Bronchial epithelial cell (primary cell): ENCODE measurements at regions not wholly inside any gene's neighbourhood (a gene's known extent, or its start where the extent isn't known, plus 50 kb on each side); places are given as distances from the start of the nearest gene placed in this dataset.

Experiments used
- DNase-seq: peaks from one replicate; pipeline ENCODE4 v3.0.0-alpha.2; 2010; ENCODE audit warnings: low read depth
- FAIRE-seq: peaks from 2 replicates; lab custom pipeline; 2011; peaks lifted over from hg19 to GRCh38; lab: Jason Lieb, UNC
- H3K27me3 ChIP-seq: 2 replicates; pipeline ENCODE4 v1.5.1; 2011; ENCODE audit warnings: low read length; ENCODE audit not compliant: control insufficient read depth, insufficient read depth
- H3K36me3 ChIP-seq: 2 replicates; pipeline ENCODE4 v1.5.1; 2011; ENCODE audit warnings: low read length; ENCODE audit not compliant: control insufficient read depth, insufficient read depth
- H3K4me3 ChIP-seq: 2 replicates; pipeline ENCODE4 v1.5.1; 2011; ENCODE audit warnings: mild to moderate bottlenecking, low read depth, low read length, control low read depth
- CTCF ChIP-seq: IDR thresholded peaks from 2 replicates; pipeline ENCODE4 v1.5.1; 2011; ENCODE audit warnings: mild to moderate bottlenecking, moderate library complexity, low read length, control low read depth, inconsistent platforms; ENCODE audit not compliant: insufficient read depth, severe bottlenecking

DNA sequence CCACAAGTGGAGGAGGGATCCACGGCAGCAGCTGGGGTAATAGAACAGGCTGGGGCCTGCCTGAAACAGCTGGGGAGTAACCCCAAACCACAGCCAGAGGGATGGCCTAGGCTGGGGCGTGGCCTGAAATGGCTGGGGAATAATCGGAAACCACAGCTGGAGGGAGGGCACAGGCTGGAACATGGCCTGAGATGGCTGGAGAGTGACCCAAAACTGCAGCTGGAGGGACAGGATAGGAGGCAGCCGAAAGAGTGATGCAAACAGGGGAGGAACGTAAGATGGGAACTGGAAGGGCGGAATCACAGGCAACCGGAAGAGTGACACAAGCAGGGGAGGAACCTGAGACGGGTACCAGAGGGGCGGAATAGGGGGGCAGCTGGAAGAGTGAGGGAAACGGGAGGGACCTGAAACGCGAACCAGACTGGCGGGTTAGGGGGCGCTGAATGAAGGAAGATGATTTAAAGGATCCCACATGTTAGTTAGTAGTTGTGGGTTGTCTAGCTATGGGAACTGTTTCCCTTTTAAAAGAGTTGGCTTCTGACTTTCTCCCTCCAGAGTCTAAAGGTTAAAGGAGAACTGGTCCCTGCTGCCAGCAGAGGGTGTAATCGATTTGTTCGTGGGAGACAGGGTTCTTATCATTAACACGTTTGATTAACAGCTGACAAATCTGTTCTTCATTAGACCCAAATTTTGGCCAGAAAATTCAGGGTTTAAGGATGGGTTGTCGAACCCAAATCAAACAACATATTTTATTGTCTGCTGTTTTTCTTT, 71.7 kb upstream of the KDM5D start:
- H3K4me3 ChIP-seq = no peak overlapping the region
- TF ChIP-seq CTCF = no peak
- DNase-seq (no peak), FAIRE-seq (no peak)
- no peaks in the 10 kb centered on the region for H3K36me3 ChIP-seq
- no peaks in the 10 kb centered on the region for H3K27me3 ChIP-seq
